ENCODE measurements at regions not wholly inside any gene's neighbourhood (a gene's known extent, or its start where the extent isn't known, plus 50 kb on each side); places are given as distances from the start of the nearest gene placed in this dataset.

- TF ChIP-seq CTCF (IDR thresholded peaks at IDR 0.05; ENCODE audit: low read depth, low read length, missing input control) (no peak), RAD21 (IDR thresholded peaks at IDR 0.05) (peak in 1 of 2 donors; percentile 20), REST (IDR thresholded peaks at IDR 0.05) (no peak)
These were observed 331.1 kb downstream of the SV2B start for GRCh38 chr15:91431041-91431715.
